HG03045 (cell line): ENCODE measurements at regions not wholly inside any gene's neighbourhood (a gene's known extent, or its start where the extent isn't known, plus 50 kb on each side); places are given as distances from the start of the nearest gene placed in this dataset.
"Not testable (repeated sequence)": the region's sequence is repeated elsewhere in the genome, so short reads cannot be mapped to it uniquely, and the experiment has no call there.

Experiments used
- ATAC-seq: cut with Tn5 transposase; IDR thresholded peaks from one replicate; pipeline ENCODE4 v1.9.1; 2021; ENCODE audit warnings: mild to moderate bottlenecking, moderate library complexity; ENCODE audit not compliant: unreplicated experiment

GRCh38 chr6:23688650-23689049, 437.4 kb upstream of the NRSN1 start:
- ATAC-seq: no peak

DNA sequence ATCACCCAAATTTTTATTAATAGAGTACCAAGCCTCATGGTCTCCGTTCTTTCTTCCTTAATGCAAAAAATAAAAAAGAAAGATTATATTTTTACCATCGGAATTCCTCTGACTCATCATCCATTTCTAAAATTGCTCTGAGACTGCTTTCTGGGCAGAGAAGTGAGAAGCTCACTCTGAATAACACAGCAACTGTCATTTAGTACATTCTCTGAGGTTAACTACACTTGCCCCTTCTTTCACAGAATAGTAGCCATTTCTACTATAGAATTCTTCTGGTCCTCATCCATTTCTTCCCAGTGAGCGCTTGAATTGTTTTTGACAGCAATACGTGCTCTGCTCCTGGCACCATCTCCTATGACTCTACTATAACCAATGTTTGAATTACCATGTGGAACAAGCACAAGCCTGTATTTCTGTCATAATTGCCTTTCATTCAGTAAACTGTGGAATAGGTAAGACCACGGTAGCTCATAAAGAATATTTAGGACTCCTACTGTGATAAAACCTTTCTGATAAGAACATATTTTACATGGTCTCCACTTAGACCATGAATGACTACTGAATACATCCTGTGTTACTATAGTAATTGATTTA, 435.5 kb upstream of the NRSN1 start:
- ATAC-seq: no peak

DNA sequence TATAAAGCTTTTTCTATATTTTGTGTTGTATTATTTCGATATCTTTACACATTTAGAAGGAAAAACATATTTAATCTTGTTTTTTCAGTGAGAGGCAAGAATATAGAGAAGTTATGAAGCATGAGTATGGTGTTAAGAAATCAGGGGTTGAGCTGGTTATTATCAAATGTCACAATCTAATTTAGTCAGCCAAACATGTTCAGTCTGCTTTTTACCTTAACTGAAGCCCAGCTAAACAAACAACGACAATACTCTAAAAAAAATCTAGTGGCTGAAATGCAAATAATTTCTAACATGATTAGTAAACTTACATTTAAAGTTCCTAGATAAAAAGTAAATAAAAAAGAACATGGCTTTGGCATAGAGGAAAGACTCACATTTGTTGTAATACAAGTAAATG, 433.8 kb upstream of the NRSN1 start:
- no peak for ATAC-seq

DNA sequence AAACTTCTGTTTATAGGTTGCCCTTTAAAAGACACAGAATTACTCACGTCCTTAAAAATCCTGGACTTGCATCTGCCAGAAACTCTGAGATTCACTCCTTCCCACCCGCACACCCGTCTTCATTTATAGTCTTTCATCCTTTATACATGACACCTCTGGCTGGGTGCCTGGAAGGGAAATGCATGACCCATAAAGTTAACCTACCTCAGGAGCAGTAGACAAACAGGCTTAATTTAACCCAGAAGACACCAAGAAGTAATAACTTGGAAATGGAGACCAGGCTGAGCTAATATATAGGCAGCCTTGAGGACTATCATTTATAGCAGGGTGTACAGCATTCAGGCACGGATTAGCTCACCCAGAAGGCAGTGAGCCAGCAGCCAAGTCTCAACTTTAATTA, 429.0 kb upstream of the NRSN1 start:
- ATAC-seq: no peak

GRCh38 chr6:23704479-23705052, 421.4 kb upstream of the NRSN1 start:
- ATAC-seq: no peak

GRCh38 chr6:23705697-23706096, 420.3 kb upstream of the NRSN1 start:
- ATAC-seq: no peak

GRCh38 chr6:23712756-23713155, 413.3 kb upstream of the NRSN1 start:
- ATAC-seq: no peak

GRCh38 chr6:23713211-23713610, 412.8 kb upstream of the NRSN1 start:
- no peak for ATAC-seq

- ATAC-seq: no peak
Measured at GRCh38 chr6:23728707-23729106, 397.3 kb upstream of the NRSN1 start.

DNA sequence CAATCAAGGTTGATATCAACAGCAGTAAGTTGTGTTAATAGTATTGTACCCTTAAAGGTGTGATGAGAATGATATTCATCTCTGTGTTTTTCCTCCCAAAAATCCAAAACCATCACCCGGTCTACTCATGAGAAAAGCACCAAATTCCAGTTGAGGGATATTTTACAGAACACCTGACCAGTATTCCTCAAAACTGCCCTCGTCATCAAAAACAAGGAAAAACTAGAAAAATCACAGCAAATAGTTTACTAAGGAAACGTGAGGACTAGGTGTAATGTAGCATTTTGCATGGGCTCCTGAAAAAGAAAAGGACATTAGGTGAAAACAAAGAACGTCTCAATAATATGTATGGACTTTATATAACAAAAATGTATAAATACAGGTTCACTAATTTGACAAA, 394.4 kb upstream of the NRSN1 start:
- ATAC-seq: no peak

- ATAC-seq: no peak
Measured at GRCh38 chr6:23732521-23732920, 393.5 kb upstream of the NRSN1 start.

DNA sequence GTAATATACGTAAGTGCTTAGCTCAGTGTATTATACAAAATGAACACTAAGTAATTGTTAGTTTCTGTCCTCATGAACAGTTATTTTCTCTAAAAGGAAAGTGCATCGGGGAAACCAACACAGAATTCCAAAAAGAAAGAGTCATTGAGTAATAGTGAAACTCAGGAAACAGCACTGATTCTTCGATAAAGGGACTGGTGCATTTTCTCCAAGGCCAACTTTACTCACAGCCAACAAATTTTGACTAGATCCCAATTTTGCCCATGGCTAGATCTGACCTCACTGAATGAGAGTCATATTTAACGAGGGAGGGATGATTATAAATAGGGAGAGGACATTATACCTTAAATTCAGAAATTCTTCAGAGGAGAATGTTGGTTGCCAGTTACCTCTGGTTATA, 390.9 kb upstream of the NRSN1 start:
- ATAC-seq: no peak

GRCh38 chr6:23736577-23736976, 389.4 kb upstream of the NRSN1 start:
- no peak for ATAC-seq

DNA sequence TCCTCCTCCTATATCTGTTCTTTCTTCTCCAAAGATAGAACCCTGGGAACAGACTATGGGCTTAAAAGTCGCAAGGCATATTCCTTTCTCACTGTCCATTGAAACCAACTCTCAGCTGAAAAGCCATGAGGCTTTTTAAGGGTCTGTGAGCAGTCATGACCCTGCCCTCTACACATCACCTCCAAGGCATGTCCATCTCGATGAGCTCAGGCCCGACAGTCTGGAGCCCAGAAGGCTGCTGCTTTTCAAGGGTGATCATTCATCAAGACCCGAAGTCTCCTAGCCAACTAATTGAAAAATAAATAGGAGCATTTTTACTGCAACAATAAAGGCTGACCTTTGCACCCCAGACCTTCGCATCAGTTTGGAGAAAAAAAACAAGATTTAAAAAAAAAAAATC, 378.8 kb upstream of the NRSN1 start:
- no peak for ATAC-seq

DNA sequence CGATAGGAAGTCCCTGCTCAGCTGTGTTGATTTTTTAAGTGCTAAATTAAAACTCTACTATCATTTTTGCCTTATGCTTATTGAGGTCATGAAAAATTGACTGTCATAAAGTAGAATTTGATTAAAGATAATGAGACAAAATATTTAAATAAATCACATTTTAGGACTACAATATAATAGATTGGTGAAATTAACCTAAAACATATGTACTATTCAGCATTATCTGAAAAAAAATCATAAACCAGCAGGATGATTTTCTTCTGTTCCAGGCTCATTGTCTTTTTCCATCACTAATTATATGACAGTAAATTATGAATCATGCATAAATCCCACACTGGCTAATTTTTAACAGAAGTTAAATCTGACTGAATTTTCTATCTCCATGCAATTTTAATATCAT, 373.6 kb upstream of the NRSN1 start:
- no peak for ATAC-seq

GRCh38 chr6:23754197-23754596, 371.8 kb upstream of the NRSN1 start:
- no peak for ATAC-seq

DNA sequence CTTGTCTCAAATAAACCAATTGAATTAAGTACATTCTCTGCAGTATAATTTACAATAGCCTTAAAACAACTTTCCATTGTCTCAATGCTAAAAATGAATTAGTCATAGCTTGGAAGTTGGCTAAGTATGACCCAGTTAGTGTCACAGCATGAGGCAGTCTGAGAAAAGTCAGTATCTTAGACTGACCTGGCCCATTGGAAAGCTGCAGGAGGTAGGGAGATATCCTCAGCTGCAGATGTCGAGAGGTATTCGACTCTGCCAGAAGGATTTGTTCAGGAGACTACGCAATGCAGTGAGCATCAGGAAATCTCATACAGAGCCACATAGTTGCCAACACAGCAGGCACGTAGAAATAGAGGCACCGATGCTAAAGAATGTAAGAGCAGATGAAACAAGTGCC, 350.9 kb upstream of the NRSN1 start:
- ATAC-seq: no peak

- no peak for ATAC-seq
Measured at GRCh38 chr6:23783901-23784300, 342.1 kb upstream of the NRSN1 start.

DNA sequence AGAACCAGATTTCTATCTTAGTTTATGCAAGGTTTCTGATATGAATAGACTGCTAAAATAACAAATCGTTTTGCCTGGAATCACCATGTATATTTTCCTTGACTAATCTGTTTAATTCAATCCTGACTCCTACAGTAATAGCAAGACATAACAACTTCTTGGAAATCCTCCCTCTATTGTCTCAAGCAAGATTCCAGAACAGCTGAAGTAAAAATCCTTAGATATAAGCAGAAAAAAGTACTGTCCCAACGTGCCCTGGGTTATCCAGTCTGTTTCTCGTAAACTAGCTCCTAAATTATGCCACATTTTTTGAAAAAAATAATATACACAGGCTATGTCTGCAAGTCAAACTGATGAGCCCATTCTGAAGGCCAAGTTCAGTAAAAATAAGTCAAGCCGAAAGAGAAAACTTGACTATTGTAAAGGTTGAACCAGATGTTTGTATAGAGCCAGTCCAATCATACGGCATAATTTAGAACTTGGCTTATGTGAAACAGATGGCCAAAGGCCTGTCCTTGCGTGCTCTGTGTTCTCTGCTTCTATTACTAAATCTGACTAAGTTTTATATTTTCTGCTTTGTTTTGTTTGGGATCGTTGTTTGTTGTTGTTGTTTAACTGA, 341.6 kb upstream of the NRSN1 start:
- ATAC-seq: no peak

DNA sequence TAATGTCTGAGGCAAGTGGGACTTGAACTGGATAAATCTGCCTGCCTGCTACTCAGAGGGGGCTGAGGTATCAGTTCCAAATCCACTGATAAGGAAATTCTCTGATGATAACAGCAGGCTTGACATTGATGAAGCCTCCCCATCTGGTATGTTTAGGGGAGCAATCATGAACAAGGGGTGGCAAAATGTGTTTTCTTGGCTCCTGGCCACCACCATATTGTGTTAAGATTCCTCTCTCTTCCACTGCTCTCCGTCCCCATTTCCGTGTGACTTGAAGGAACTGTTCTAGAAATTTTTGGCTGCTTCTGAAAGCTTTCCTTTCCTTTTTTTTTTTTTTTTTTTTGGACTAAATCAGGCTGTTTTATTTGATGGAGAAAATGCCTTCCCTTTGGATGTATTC, 335.3 kb upstream of the NRSN1 start:
- ATAC-seq: no peak

- ATAC-seq: no peak
Measured at GRCh38 chr6:23797041-23797440, 329.0 kb upstream of the NRSN1 start.

DNA sequence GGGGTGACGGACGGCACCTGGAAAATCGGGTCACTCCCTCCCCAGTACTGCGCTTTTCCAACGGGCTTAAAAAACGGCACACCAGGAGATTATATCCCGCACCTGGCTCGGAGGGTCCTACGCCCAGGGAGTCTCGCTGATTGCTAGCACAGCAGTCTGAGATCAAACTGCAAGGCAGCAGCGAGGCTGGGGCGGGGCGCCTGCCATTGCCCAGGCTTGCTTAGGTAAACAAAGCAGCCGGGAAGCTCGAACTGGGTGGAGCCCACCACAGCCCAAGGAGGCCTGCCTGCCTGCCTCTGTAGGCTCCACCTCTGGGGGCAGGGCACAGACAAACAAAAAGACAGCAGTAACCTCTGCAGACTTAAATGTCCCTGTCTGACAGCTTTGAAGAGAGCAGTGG, 321.7 kb upstream of the NRSN1 start:
- ATAC-seq: not testable (repeated sequence)

DNA sequence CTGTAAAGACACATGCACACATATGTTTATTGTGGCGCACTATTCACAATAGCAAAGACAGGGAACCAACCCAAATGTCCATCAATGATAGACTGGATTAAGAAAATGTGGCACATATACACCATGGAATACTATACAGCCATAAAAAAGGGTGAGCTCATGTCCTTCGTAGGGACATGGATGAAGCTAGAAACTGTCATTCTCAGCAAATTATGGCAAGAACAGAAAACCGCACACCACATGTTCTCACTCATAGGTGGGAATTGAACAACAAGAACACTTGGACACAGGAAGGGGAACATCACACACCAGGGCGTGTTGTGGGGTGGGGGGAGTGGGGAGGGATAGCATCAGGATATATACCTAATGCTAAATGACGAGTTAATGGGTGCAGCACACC, 304.9 kb upstream of the NRSN1 start:
- ATAC-seq: not testable (repeated sequence)
